ENCODE measurements at regions not wholly inside any gene's neighbourhood (a gene's known extent, or its start where the extent isn't known, plus 50 kb on each side); places are given as distances from the start of the nearest gene placed in this dataset.

GRCh38 chr12:107180272-107180671 lies 86.9 kb upstream of the CRY1 start:
- Histone ChIP-seq H3K36me3 (ENCODE audit: control insufficient read depth in 2 of 2, insufficient read depth in 1 of 2, low read length in 2 of 2) (no peaks in the 10 kb centered on the region), H3K9me3 (ENCODE audit: control insufficient read depth, insufficient read depth, low read depth, low read length) (no peaks in the 10 kb centered on the region), H3K4me3 (ENCODE audit: low read depth, low read length) (no peak overlapping the region), H3K4me1 (ENCODE audit: control insufficient read depth, insufficient read depth, low read length) (no peaks in the 10 kb centered on the region), H3K27ac (ENCODE audit: extremely low read depth, low read depth, low read length) (no peak overlapping the region)
- POLR2A ChIA-PET = no interaction called here
- TF ChIP-seq, protein P1, sequence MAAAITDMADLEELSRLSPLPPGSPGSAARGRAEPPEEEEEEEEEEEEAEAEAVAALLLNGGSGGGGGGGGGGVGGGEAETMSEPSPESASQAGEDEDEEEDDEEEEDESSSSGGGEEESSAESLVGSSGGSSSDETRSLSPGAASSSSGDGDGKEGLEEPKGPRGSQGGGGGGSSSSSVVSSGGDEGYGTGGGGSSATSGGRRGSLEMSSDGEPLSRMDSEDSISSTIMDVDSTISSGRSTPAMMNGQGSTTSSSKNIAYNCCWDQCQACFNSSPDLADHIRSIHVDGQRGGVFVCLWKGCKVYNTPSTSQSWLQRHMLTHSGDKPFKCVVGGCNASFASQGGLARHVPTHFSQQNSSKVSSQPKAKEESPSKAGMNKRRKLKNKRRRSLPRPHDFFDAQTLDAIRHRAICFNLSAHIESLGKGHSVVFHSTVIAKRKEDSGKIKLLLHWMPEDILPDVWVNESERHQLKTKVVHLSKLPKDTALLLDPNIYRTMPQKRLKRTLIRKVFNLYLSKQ (tag by site-specific recombination; IDR thresholded peaks at IDR 0.05; ENCODE audit: borderline replicate concordance) = no peak
- TF ChIP-seq GLI2 (tag by site-specific recombination; IDR thresholded peaks at IDR 0.05; ENCODE audit: borderline replicate concordance, low read depth) (no peak), ZNF670 (tag by site-specific recombination; IDR thresholded peaks at IDR 0.05; ENCODE audit: low read depth) (no peak), ZNF138 (tag by site-specific recombination; IDR thresholded peaks at IDR 0.05; ENCODE audit: borderline replicate concordance) (no peak), ZNF133 (tag by site-specific recombination; IDR thresholded peaks at IDR 0.05) (no peak), GLI4 (tag by site-specific recombination; IDR thresholded peaks at IDR 0.05) (no peak), ZNF558 (tag by site-specific recombination; IDR thresholded peaks at IDR 0.05) (no peak), OSR2 (tag by site-specific recombination; IDR thresholded peaks at IDR 0.05) (no peak), ZNF626 (tag by site-specific recombination; IDR thresholded peaks at IDR 0.05) (no peak)
- TF ChIP-seq, protein P2, sequence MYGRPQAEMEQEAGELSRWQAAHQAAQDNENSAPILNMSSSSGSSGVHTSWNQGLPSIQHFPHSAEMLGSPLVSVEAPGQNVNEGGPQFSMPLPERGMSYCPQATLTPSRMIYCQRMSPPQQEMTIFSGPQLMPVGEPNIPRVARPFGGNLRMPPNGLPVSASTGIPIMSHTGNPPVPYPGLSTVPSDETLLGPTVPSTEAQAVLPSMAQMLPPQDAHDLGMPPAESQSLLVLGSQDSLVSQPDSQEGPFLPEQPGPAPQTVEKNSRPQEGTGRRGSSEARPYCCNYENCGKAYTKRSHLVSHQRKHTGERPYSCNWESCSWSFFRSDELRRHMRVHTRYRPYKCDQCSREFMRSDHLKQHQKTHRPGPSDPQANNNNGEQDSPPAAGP (tag by site-specific recombination; IDR thresholded peaks at IDR 0.05) = no peak
- TF ChIP-seq, protein P3, sequence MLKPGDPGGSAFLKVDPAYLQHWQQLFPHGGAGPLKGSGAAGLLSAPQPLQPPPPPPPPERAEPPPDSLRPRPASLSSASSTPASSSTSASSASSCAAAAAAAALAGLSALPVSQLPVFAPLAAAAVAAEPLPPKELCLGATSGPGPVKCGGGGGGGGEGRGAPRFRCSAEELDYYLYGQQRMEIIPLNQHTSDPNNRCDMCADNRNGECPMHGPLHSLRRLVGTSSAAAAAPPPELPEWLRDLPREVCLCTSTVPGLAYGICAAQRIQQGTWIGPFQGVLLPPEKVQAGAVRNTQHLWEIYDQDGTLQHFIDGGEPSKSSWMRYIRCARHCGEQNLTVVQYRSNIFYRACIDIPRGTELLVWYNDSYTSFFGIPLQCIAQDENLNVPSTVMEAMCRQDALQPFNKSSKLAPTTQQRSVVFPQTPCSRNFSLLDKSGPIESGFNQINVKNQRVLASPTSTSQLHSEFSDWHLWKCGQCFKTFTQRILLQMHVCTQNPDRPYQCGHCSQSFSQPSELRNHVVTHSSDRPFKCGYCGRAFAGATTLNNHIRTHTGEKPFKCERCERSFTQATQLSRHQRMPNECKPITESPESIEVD (tag by site-specific recombination; IDR thresholded peaks at IDR 0.05) = no peak
- CTCF ChIA-PET = no interaction called here

DNA sequence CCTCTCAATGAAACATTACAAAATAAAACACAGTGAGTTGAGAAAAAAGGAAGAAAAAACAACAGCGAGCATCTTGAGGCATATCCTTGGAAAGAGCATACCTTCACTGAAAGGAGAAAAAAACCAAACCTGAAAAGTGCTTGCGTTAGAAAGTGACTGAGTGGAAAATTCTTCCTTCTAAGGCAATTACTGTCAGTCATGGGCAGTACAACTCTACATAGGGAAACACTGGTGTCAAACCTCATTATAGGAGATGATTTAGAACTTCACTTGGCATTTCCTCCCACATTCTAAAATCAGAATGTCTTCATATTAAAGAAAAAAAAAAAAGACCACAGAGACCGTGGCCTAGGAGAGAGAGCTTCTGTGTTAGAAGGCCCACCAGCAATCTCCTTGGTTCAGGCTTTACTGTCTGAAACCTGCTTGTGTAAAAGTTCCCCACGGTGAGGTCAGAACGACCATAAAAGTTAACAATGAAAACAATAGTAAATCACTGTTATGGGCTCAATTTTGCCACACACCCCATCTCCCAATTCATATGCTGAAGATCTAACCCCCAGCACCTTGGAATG lies 91.1 kb upstream of the CRY1 start:
- no peak overlapping the region for H3K4me3 ChIP-seq (ENCODE audit: low read depth, low read length)
- no peaks in the 10 kb centered on the region for H3K4me1 ChIP-seq (ENCODE audit: control insufficient read depth, insufficient read depth, low read length)
- TF ChIP-seq, protein P4, sequence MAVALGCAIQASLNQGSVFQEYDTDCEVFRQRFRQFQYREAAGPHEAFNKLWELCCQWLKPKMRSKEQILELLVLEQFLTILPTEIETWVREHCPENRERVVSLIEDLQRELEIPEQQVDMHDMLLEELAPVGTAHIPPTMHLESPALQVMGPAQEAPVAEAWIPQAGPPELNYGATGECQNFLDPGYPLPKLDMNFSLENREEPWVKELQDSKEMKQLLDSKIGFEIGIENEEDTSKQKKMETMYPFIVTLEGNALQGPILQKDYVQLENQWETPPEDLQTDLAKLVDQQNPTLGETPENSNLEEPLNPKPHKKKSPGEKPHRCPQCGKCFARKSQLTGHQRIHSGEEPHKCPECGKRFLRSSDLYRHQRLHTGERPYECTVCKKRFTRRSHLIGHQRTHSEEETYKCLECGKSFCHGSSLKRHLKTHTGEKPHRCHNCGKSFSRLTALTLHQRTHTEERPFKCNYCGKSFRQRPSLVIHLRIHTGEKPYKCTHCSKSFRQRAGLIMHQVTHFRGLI (tag by site-specific recombination; IDR thresholded peaks at IDR 0.05) = peak; percentile 68; the same call in 1 of the 2 replicates
- TF ChIP-seq ZNF48 (tag by site-specific recombination; IDR thresholded peaks at IDR 0.05) = no peak
- ChIA-PET CTCF (interaction anchor here (0.6 kb wide), 1 partner anchor 323 kb away, joined by 3 read pairs; no protein-coding TSS in a partner anchor), POLR2A (no interaction called here)
- no peaks in the 10 kb centered on the region for H3K9me3 ChIP-seq (ENCODE audit: control insufficient read depth, insufficient read depth, low read depth, low read length)
- no peak overlapping the region for H3K27ac ChIP-seq (ENCODE audit: extremely low read depth, low read depth, low read length)
- no peaks in the 10 kb centered on the region for H3K36me3 ChIP-seq (ENCODE audit: control insufficient read depth in 2 of 2, insufficient read depth in 1 of 2, low read length in 2 of 2)

DNA sequence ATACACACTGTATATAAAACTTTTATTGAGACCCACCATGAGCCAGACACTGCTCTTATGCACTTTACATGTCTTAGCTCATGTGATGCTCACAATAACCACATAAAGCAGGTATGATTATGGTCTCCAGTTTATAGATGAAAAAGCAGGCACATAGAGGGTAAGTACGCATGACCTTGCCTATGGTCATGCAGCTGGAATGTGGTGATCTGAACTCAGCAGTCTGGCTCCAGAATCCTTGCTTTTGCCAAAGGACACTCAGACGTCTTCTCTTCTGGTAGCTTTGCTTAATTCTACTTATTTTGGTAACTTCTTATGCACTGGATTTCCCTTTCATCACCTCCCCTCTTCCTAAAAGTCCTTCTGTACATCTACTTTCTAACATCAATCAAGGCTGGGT lies 103.3 kb upstream of the CRY1 start:
- H3K4me1 ChIP-seq (ENCODE audit: control insufficient read depth, insufficient read depth, low read length) = no peaks in the 10 kb centered on the region
- TF ChIP-seq, protein P5, sequence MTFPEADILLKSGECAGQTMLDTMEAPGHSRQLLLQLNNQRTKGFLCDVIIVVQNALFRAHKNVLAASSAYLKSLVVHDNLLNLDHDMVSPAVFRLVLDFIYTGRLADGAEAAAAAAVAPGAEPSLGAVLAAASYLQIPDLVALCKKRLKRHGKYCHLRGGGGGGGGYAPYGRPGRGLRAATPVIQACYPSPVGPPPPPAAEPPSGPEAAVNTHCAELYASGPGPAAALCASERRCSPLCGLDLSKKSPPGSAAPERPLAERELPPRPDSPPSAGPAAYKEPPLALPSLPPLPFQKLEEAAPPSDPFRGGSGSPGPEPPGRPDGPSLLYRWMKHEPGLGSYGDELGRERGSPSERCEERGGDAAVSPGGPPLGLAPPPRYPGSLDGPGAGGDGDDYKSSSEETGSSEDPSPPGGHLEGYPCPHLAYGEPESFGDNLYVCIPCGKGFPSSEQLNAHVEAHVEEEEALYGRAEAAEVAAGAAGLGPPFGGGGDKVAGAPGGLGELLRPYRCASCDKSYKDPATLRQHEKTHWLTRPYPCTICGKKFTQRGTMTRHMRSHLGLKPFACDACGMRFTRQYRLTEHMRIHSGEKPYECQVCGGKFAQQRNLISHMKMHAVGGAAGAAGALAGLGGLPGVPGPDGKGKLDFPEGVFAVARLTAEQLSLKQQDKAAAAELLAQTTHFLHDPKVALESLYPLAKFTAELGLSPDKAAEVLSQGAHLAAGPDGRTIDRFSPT (tag by site-specific recombination; IDR thresholded peaks at IDR 0.05) = no peak
- no peak for TF ChIP-seq ZNF48 (tag by site-specific recombination; IDR thresholded peaks at IDR 0.05)
- TF ChIP-seq ZNF510 (tag by site-specific recombination; IDR thresholded peaks at IDR 0.05; ENCODE audit: insufficient replicate concordance) = no peak
- TF ChIP-seq, protein P6, sequence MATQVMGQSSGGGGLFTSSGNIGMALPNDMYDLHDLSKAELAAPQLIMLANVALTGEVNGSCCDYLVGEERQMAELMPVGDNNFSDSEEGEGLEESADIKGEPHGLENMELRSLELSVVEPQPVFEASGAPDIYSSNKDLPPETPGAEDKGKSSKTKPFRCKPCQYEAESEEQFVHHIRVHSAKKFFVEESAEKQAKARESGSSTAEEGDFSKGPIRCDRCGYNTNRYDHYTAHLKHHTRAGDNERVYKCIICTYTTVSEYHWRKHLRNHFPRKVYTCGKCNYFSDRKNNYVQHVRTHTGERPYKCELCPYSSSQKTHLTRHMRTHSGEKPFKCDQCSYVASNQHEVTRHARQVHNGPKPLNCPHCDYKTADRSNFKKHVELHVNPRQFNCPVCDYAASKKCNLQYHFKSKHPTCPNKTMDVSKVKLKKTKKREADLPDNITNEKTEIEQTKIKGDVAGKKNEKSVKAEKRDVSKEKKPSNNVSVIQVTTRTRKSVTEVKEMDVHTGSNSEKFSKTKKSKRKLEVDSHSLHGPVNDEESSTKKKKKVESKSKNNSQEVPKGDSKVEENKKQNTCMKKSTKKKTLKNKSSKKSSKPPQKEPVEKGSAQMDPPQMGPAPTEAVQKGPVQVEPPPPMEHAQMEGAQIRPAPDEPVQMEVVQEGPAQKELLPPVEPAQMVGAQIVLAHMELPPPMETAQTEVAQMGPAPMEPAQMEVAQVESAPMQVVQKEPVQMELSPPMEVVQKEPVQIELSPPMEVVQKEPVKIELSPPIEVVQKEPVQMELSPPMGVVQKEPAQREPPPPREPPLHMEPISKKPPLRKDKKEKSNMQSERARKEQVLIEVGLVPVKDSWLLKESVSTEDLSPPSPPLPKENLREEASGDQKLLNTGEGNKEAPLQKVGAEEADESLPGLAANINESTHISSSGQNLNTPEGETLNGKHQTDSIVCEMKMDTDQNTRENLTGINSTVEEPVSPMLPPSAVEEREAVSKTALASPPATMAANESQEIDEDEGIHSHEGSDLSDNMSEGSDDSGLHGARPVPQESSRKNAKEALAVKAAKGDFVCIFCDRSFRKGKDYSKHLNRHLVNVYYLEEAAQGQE (tag by site-specific recombination; IDR thresholded peaks at IDR 0.05) = no peak
- TF ChIP-seq ZNF18 (tag by site-specific recombination; IDR thresholded peaks at IDR 0.05) = no peak

More for the DNA sequence above, 103.3 kb upstream of the CRY1 start:
- ChIA-PET POLR2A (interaction anchor here (0.6 kb wide), 1 partner anchor 38 kb away, joined by 4 read pairs; no protein-coding TSS in a partner anchor), CTCF (no interaction called here)
- no peak overlapping the region for H3K27ac ChIP-seq (ENCODE audit: extremely low read depth, low read depth, low read length)
- no peak overlapping the region for H3K4me3 ChIP-seq (ENCODE audit: low read depth, low read length)
- no peaks in the 10 kb centered on the region for H3K9me3 ChIP-seq (ENCODE audit: control insufficient read depth, insufficient read depth, low read depth, low read length)
- H3K36me3 ChIP-seq (ENCODE audit: control insufficient read depth in 2 of 2, insufficient read depth in 1 of 2, low read length in 2 of 2) = no peaks in the 10 kb centered on the region
